Colonic mucosa (tissue), 4 donors: ENCODE measurements at regions not wholly inside any gene's neighbourhood (a gene's known extent, or its start where the extent isn't known, plus 50 kb on each side); places are given as distances from the start of the nearest gene placed in this dataset.

Experiments used
- DNase-seq: peaks from one replicate; pipeline ENCODE4 v3.0.0-alpha.2; 2020
- H3K27ac ChIP-seq: fragments of 200-600 bp; one replicate; pipeline ENCODE4 v1.8.0; 2021
- H3K27me3 ChIP-seq: fragments of 200-600 bp; one replicate; pipeline ENCODE4 v1.8.0; 2021
- H3K36me3 ChIP-seq: fragments of 200-600 bp; one replicate; pipeline ENCODE4 v1.8.0; 2021
- H3K4me1 ChIP-seq: fragments of 200-600 bp; one replicate; pipeline ENCODE4 v1.8.0; 2021; ENCODE audit warnings: mild to moderate bottlenecking
- H3K4me3 ChIP-seq: fragments of 200-600 bp; one replicate; pipeline ENCODE4 v1.8.0; 2021
- H3K9ac ChIP-seq, 2 donors: one replicate each; pipeline ENCODE4 v1.7.0; 2013; ENCODE audit warnings: control low read depth in 2 of 2, low read depth in 2 of 2, low read length in 2 of 2
- H3K9me3 ChIP-seq: fragments of 200-600 bp; one replicate; pipeline ENCODE4 v1.8.0; 2021
- CTCF ChIP-seq: fragments of 200-600 bp; IDR thresholded peaks from one replicate; pipeline ENCODE4 v1.8.0; 2022; ENCODE audit warnings: antibody characterized with exemption, mild to moderate bottlenecking
- intact Hi-C: fragments of 100-400 bp; cut with DNase I; formaldehyde crosslinking; loops from one replicate; pipeline ENCODE4 v1.14.1; 2022
- donor health status: healthy.
- donor health status: DM: no; HTN: no; CAD: no.
- donor health status: DM: no; HTN: no; CAD: no.

GRCh38 chr6:141576751-141577150 lies 556.0 kb upstream of the GJE1 start:
- Histone ChIP-seq H3K9me3 (no peaks in the 10 kb centered on the region), H3K4me3 (no peak overlapping the region), H3K27ac (no peak overlapping the region), H3K9ac (no peak overlapping the region), H3K36me3 (no peaks in the 10 kb centered on the region), H3K4me1 (no peaks in the 10 kb centered on the region), H3K27me3 (no peaks in the 10 kb centered on the region)
- no peak for DNase-seq
- intact Hi-C loops = no loop called here
- no peak for TF ChIP-seq CTCF

GRCh38 chr6:141562851-141563763 lies 569.6 kb upstream of the GJE1 start:
- Histone ChIP-seq H3K27ac (no peak overlapping the region), H3K9ac (peak overlapping the region in 1 of 2 donors; percentile 4)
- intact Hi-C loops = no loop called here

GRCh38 chr6:141562186-141562811 lies 570.4 kb upstream of the GJE1 start:
- Histone ChIP-seq H3K36me3 (no peaks in the 10 kb centered on the region), H3K9ac (peak overlapping the region; percentile 4 to 52), H3K27me3 (no peaks in the 10 kb centered on the region), H3K27ac (no peak overlapping the region), H3K4me3 (peak overlapping the region; percentile 13), H3K4me1 (no peaks in the 10 kb centered on the region), H3K9me3 (no peaks in the 10 kb centered on the region)
- no peak for TF ChIP-seq CTCF
- intact Hi-C loops = no loop called here
- peak; percentile 20 for DNase-seq

More at GRCh38 chr6:141562851-141563763, 569.6 kb upstream of the GJE1 start:
- no peaks in the 10 kb centered on the region for H3K27me3 ChIP-seq
- no peaks in the 10 kb centered on the region for H3K4me1 ChIP-seq
- H3K36me3 ChIP-seq = no peaks in the 10 kb centered on the region
- peak; percentile 42 for DNase-seq
- H3K9me3 ChIP-seq = no peaks in the 10 kb centered on the region
- TF ChIP-seq CTCF = peak; percentile 79
- H3K4me3 ChIP-seq = peak overlapping the region; percentile 13

GRCh38 chr6:141561154-141561553 lies 571.6 kb upstream of the GJE1 start:
- DNase-seq = no peak
- H3K4me3 ChIP-seq = no peak overlapping the region
- H3K4me1 ChIP-seq = no peaks in the 10 kb centered on the region
- no peaks in the 10 kb centered on the region for H3K27me3 ChIP-seq
- H3K9me3 ChIP-seq = no peaks in the 10 kb centered on the region
- no peak overlapping the region for H3K9ac ChIP-seq
- no peaks in the 10 kb centered on the region for H3K36me3 ChIP-seq
- H3K27ac ChIP-seq = no peak overlapping the region
- intact Hi-C loops = no loop called here
- no peak for TF ChIP-seq CTCF

- Histone ChIP-seq H3K27me3 (no peaks in the 10 kb centered on the region), H3K9me3 (no peaks in the 10 kb centered on the region), H3K36me3 (no peaks in the 10 kb centered on the region), H3K4me3 (no peak overlapping the region), H3K4me1 (no peaks in the 10 kb centered on the region), H3K9ac (no peak overlapping the region), H3K27ac (no peak overlapping the region)
- no peak for TF ChIP-seq CTCF
- no peak for DNase-seq
- intact Hi-C loops = no loop called here
These were observed 580.3 kb upstream of the GJE1 start for GRCh38 chr6:141552463-141552862.
